GM12891 (cell line): ENCODE measurements at regions not wholly inside any gene's neighbourhood (a gene's known extent, or its start where the extent isn't known, plus 50 kb on each side); places are given as distances from the start of the nearest gene placed in this dataset.

Experiments used
- PAX5 ChIP-seq: IDR thresholded peaks from 2 replicates; pipeline ENCODE4 v1.6.1; 2011; ENCODE audit warnings: low read length, moderate library complexity, mild to moderate bottlenecking; ENCODE audit not compliant: insufficient read depth, severe bottlenecking
- POLR2A ChIP-seq: IDR thresholded peaks from 2 replicates; pipeline ENCODE4 v1.6.1; 2011; ENCODE audit warnings: low read depth, low read length, control low read depth
- POLR2AphosphoS5 ChIP-seq: IDR thresholded peaks from 2 replicates; pipeline ENCODE4 v1.6.1; 2011; ENCODE audit warnings: low read depth, low read length, control low read depth
- POU2F2 ChIP-seq: IDR thresholded peaks from 2 replicates; pipeline ENCODE4 v1.6.1; 2011; ENCODE audit warnings: low read depth, mild to moderate bottlenecking, control low read depth, low read length, moderate library complexity
- SPI1 ChIP-seq: IDR thresholded peaks from 2 replicates; pipeline ENCODE4 v1.6.1; 2011; ENCODE audit warnings: low read depth, low read length, control low read depth
- TAF1 ChIP-seq: IDR thresholded peaks from 2 replicates; pipeline ENCODE4 v1.6.1; 2011; ENCODE audit warnings: low read depth, low read length, control low read depth

GRCh38 chr13:74705438-74705837 is 571.2 kb upstream of the KLF12 start:
- no peak for TF ChIP-seq POLR2A
- TF ChIP-seq TAF1, result no peak
- TF ChIP-seq PAX5, result no peak
- TF ChIP-seq POLR2AphosphoS5, result no peak
- no peak for TF ChIP-seq SPI1
- no peak for TF ChIP-seq POU2F2
